GM12892 (cell line): ENCODE measurements at regions not wholly inside any gene's neighbourhood (a gene's known extent, or its start where the extent isn't known, plus 50 kb on each side); places are given as distances from the start of the nearest gene placed in this dataset.

Experiments used
- POLR2A ChIP-seq: IDR thresholded peaks from 2 replicates; pipeline ENCODE4 v1.6.1; 2011; ENCODE audit warnings: low read depth, low read length, control low read depth
- POLR2AphosphoS5 ChIP-seq: IDR thresholded peaks from 2 replicates; pipeline ENCODE4 v1.6.1; 2011; ENCODE audit warnings: low read depth, low read length, control low read depth
- TAF1 ChIP-seq: IDR thresholded peaks from 2 replicates; pipeline ENCODE4 v1.6.1; 2011; ENCODE audit warnings: low read depth, mild to moderate bottlenecking, control low read depth, low read length, borderline replicate concordance

- TF ChIP-seq POLR2AphosphoS5 (no peak), TAF1 (no peak), POLR2A (no peak)
Observed at GRCh38 chr15:61794881-61795280, 265.4 kb downstream of the VPS13C start.
